AG04449 (cell line): ENCODE measurements at regions not wholly inside any gene's neighbourhood (a gene's known extent, or its start where the extent isn't known, plus 50 kb on each side); places are given as distances from the start of the nearest gene placed in this dataset.

Experiments
- CTCF ChIA-PET: fragments of 350-600 bp; formaldehyde crosslinking; extraction: SDS; loops from one replicate; lab custom pipeline; 2021; ENCODE audit warnings: antibody characterized with exemption; lab: Yijun Ruan, JAX
- POLR2A ChIA-PET: fragments of 400-600, 350-600 bp; formaldehyde crosslinking; extraction: SDS; loops from one replicate; lab custom pipeline; 2020; ENCODE audit warnings: antibody characterized with exemption, inconsistent platforms; lab: Yijun Ruan, JAX
- DNase-seq: peaks from one replicate; pipeline ENCODE4 v3.0.0-alpha.2; 2010; ENCODE audit warnings: low read depth, low spot score
- H3K4me3 ChIP-seq: 2 replicates; pipeline ENCODE4 v1.5.1; 2011; ENCODE audit warnings: low read depth, mild to moderate bottlenecking, control low read depth, low read length
- TF ChIP-seq, protein P1 (sequence below): IDR thresholded peaks from one replicate; pipeline ENCODE4 v1.5.1; 2011; ENCODE audit warnings: mild to moderate bottlenecking, moderate library complexity, low read length, control low read depth, inconsistent platforms; ENCODE audit not compliant: insufficient read depth; ENCODE audit errors: missing control alignments

DNA sequence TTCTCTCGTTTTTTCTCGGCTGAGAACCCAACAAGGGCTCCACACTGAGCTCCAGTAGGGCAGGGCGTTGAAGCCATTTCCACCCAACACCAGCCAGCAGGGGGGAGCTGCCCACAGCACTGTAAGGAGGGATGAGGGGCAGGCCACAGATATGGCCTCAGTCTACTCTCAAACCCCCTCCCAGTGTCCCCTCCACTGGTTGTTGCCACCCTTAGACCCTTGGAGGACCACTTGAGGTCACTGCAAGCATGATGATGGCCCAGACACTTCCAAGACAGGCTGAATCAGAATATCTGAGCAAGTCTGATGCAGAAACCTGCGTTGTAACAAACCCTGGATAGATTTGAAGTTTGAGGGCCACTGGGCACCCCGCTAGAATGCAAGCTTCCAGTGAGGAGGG lies 217.0 kb upstream of the CST7 start:
- TF ChIP-seq, protein P1, sequence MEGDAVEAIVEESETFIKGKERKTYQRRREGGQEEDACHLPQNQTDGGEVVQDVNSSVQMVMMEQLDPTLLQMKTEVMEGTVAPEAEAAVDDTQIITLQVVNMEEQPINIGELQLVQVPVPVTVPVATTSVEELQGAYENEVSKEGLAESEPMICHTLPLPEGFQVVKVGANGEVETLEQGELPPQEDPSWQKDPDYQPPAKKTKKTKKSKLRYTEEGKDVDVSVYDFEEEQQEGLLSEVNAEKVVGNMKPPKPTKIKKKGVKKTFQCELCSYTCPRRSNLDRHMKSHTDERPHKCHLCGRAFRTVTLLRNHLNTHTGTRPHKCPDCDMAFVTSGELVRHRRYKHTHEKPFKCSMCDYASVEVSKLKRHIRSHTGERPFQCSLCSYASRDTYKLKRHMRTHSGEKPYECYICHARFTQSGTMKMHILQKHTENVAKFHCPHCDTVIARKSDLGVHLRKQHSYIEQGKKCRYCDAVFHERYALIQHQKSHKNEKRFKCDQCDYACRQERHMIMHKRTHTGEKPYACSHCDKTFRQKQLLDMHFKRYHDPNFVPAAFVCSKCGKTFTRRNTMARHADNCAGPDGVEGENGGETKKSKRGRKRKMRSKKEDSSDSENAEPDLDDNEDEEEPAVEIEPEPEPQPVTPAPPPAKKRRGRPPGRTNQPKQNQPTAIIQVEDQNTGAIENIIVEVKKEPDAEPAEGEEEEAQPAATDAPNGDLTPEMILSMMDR, result no peak
- CTCF ChIA-PET, result no interaction called here
- H3K4me3 ChIP-seq, result no peak overlapping the region
- no peak for DNase-seq
- POLR2A ChIA-PET, result no interaction called here

DNA sequence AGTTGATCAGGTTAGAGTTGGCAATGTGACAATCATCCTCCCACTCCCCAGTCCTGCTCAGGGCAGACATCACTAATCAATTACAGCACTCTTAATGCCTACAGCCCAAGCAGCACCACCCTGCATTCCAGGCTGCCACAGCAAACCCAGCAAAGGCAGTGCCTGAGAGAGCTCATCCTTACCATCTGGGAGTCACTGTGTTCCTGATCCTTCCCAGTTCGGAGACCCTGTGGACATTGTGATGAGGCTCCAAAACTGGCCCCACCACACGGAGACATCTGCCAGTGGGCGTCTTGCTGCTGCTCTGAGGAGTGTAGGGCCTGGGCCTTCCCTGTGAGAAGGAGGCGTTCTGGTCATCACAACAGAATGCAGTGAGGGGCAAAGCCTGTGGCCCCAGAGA lies 216.5 kb upstream of the CST7 start:
- TF ChIP-seq, protein P1, result no peak
- no peak overlapping the region for H3K4me3 ChIP-seq
- no peak for DNase-seq
- CTCF ChIA-PET, result no interaction called here
- POLR2A ChIA-PET, result no interaction called here

DNA sequence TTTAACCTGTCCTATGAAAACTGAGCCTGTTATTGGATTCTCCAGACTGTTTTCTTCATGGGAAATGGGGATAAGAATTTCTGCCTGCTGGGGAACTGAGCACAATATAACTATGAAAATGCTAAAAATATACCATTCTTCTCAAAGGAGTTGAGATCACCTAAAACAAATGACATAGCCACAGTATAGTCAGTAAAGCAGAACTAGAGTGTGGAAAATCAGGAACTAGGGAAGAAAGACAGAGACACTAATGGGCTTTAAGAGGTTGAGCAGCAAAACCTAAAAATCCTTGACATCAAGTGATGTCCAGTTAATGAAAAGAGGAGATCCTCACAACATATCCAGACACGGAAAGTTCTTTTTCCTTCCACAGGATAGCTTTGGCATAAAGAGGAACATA lies 215.7 kb upstream of the CST7 start:
- CTCF ChIA-PET, result no interaction called here

DNA sequence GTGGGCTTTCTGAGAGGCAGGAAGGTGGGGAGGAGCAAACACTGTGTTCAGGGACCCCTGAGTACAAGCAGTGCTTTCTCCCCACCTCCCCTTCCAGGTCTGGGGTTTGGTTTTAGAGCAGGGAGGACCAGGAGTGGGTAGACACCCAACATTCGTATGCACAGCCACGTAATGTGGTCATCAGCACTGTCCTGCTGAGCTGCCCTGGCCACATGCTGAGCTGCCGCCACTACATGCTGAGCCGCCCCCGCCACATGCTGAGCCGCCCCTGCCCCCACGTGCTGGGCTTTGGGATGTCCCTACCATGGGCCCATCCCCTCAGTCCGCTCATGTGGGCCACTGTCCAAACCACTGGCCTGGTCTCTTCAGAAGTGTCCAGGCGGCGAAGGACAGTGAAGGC lies 214.9 kb upstream of the CST7 start:
- CTCF ChIA-PET, result no interaction called here
- POLR2A ChIA-PET, result no interaction called here
- DNase-seq, result no peak
- TF ChIP-seq, protein P1, result no peak
- no peak overlapping the region for H3K4me3 ChIP-seq

More for the DNA sequence above, 215.7 kb upstream of the CST7 start:
- no peak for DNase-seq
- H3K4me3 ChIP-seq, result no peak overlapping the region
- POLR2A ChIA-PET, result no interaction called here
- TF ChIP-seq, protein P1, result no peak

DNA sequence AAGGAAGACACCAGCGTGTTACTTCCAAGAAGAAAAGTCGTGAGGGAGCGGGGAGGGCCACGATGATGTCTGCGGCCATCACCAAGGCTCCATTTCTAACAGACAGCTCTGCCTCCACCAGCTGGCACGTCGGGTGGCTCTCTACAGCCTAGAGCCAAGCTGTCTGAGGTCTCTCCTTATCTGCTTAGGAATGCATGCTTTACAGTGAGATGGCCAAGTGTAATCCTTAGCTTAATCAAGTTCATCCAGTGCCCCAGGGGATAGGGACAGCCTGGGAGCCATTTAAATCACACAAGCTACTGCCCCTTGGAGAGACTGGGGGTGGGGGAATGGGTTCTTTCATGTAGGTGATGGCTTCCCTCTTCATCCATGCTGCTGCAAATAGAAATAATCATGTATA lies 213.8 kb upstream of the CST7 start:
- POLR2A ChIA-PET, result no interaction called here
- no peak for DNase-seq
- TF ChIP-seq, protein P1, result no peak
- no peak overlapping the region for H3K4me3 ChIP-seq
- CTCF ChIA-PET, result no interaction called here

DNA sequence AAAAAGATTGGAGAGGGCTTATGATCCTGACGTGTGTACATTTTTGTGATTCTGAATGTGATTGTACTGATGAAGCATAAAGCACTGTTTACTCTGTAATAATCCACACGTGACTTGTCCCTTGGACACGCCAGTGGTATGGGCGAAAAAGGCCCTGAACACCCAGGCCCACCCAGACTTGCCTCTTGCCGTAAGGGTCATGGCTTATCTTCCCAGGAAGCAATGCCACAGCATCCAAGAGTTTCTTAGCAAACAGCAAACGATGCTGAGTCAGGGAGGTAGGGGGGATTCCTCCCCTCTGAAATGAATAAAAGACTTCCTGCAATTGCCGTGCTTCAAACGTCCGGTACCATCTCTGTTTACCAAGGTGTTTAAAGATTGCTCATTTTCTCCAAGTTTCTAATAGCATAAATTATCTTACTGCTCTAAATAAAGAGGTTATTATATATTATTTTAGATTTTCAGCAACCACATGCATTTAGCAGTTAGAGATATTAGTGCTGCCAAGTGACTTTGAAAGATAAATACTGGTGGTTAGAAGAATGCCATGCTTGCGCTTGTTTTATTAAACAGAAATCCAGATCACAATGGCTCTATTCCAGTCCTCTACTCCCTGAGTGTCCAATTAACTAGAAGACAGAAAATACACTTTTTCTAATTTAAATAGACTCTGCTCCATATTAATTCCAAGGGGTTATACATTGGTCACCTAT lies 212.8 kb upstream of the CST7 start:
- no peak for DNase-seq
- TF ChIP-seq, protein P1, result no peak
- ChIA-PET POLR2A (no interaction called here), CTCF (no interaction called here)
- H3K4me3 ChIP-seq, result no peak overlapping the region
